ENCODE measurements at regions not wholly inside any gene's neighbourhood (a gene's known extent, or its start where the extent isn't known, plus 50 kb on each side); places are given as distances from the start of the nearest gene placed in this dataset.
"Not testable (repeated sequence)": the region's sequence is repeated elsewhere in the genome, so short reads cannot be mapped to it uniquely, and the experiment has no call there.

DNA sequence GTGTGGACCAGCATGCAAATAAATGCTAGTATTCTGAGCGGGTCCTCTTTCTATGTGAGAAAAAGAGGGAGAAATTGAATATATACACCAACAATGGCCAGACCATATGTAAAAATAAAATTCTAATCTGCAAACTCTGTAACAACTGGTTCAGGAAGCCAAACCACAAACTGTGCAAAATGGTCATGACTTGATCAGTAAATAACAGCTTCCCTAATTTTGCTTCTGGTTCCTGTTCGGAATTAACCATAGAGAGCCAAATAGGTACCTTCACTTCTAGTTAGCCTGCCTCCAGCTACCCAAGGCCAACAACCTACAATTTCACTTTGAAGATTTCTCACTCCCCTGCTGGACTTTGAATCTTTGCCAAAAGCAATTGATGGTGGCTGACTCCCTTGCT is 1313.2 kb downstream of the ADGRL3 start:
- H3K4me3 ChIP-seq (ENCODE audit: low read depth, low read length), result no peak overlapping the region
- in situ Hi-C loops (cut with HindIII; ENCODE audit: low sequenced_read_pairs), result no loop called here
- TF ChIP-seq CTCF (IDR thresholded peaks at IDR 0.05; ENCODE audit: low read depth, low read length, missing control alignments), result no peak
- no peak for DNase-seq (ENCODE audit: low read depth)

GRCh38 chr4:62512271-62512670 is 1312.1 kb downstream of the ADGRL3 start:
- no peak for TF ChIP-seq CTCF (IDR thresholded peaks at IDR 0.05; ENCODE audit: low read depth, low read length, missing control alignments)
- DNase-seq (ENCODE audit: low read depth), result no peak
- in situ Hi-C loops (cut with HindIII; ENCODE audit: low sequenced_read_pairs), result no loop called here
- no peak overlapping the region for H3K4me3 ChIP-seq (ENCODE audit: low read depth, low read length)

DNA sequence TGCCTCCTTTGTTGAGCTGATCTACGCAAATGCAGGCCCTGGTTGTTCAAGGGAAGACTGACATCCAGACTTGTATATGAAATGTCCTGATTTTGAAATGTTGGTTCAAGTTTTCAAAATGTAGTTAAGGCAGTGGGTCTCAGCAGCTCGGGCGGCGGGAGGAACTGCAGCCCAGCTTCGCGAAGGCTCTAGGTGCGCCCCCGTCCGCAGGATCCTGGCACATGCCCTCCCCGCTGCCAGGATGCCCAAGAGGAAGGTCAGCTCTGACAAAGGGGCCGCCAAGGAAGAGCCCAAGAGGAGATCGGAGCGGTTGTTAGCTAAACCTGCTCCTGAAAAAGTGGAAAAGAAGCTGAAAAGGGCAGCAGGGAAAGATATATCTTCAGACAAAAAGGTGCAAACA is 1310.1 kb downstream of the ADGRL3 start:
- no peak for DNase-seq (ENCODE audit: low read depth)
- TF ChIP-seq CTCF (IDR thresholded peaks at IDR 0.05; ENCODE audit: low read depth, low read length, missing control alignments), result no peak
- no peak overlapping the region for H3K4me3 ChIP-seq (ENCODE audit: low read depth, low read length)
- in situ Hi-C loops (cut with HindIII; ENCODE audit: low sequenced_read_pairs), result no loop called here

DNA sequence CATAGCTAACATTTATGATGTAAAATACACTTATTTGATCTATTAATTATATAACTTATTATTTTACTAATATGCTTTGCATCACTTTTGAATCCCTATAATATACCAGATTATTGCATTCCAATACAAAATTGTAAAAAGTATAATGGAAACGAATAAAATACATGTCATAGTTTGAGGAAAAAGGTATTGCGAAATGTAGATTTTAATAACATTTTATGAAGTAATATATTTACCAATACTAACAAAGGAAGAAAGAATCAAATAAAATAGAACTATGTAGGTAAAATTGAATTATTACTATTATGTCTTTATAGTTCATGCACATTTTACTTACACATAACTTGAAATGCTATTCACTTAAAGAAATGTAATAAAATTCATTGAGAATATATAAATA is 1300.2 kb downstream of the ADGRL3 start:
- TF ChIP-seq CTCF (IDR thresholded peaks at IDR 0.05; ENCODE audit: low read depth, low read length, missing control alignments), result no peak
- no peak overlapping the region for H3K4me3 ChIP-seq (ENCODE audit: low read depth, low read length)
- in situ Hi-C loops (cut with HindIII; ENCODE audit: low sequenced_read_pairs), result no loop called here
- DNase-seq (ENCODE audit: low read depth), result no peak

GRCh38 chr4:62495032-62495431 is 1294.9 kb downstream of the ADGRL3 start:
- no peak for TF ChIP-seq CTCF (IDR thresholded peaks at IDR 0.05; ENCODE audit: low read depth, low read length, missing control alignments)
- H3K4me3 ChIP-seq (ENCODE audit: low read depth, low read length), result no peak overlapping the region
- in situ Hi-C loops (cut with HindIII; ENCODE audit: low sequenced_read_pairs), result no loop called here
- no peak for DNase-seq (ENCODE audit: low read depth)

GRCh38 chr4:62491756-62492155 is 1291.6 kb downstream of the ADGRL3 start:
- DNase-seq (ENCODE audit: low read depth); H3K4me3 ChIP-seq (ENCODE audit: low read depth, low read length); in situ Hi-C loops (cut with HindIII; ENCODE audit: low sequenced_read_pairs): not testable (repeated sequence)

DNA sequence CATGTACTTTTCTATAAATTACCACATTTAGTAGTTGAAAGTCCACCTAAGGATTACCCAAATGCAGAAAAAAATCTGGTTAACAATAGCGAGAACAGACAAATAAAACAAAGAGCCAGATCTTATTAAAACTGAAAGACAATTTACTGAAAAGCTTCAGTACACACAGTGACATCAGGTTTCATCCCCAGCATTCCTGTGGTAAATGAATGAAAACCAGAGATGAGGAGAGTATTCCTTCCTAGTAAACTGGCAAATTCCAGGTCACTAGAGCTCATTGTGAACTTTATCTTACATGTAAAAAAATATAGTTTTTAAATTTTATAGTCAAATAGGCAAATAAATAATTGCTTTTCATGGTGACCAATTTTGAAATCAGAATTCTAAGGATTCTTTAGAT is 1290.5 kb downstream of the ADGRL3 start:
- no peak for DNase-seq (ENCODE audit: low read depth)
- in situ Hi-C loops (cut with HindIII; ENCODE audit: low sequenced_read_pairs), result no loop called here
- TF ChIP-seq CTCF (IDR thresholded peaks at IDR 0.05; ENCODE audit: low read depth, low read length, missing control alignments), result no peak
- H3K4me3 ChIP-seq (ENCODE audit: low read depth, low read length), result no peak overlapping the region
